ENCODE measurements at regions not wholly inside any gene's neighbourhood (a gene's known extent, or its start where the extent isn't known, plus 50 kb on each side); places are given as distances from the start of the nearest gene placed in this dataset.
"Not testable (repeated sequence)": the region's sequence is repeated elsewhere in the genome, so short reads cannot be mapped to it uniquely, and the experiment has no call there.

- no peak for DNase-seq
Observed at GRCh38 chr11:21933095-21933494, 259.8 kb upstream of the ANO5 start.

DNA sequence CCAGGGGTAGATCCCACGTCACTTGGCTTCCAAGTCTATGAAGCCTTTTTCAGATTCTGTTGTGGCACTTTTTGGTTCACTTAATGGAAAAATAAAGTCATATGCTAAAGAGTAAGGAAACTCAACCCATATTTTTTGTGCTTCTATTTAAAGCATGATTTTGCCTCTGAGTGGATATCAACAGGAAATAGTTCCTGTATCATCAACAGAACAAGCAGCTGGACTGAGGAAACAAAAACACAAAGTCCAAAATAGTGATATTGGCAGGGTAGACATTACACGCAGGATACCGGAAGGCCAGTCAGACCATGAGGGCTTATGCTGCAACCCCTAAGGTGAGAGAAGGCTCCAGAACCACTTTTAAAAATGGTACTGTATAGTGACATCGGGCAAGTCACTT, 248.3 kb upstream of the ANO5 start:
- DNase-seq = no peak

DNA sequence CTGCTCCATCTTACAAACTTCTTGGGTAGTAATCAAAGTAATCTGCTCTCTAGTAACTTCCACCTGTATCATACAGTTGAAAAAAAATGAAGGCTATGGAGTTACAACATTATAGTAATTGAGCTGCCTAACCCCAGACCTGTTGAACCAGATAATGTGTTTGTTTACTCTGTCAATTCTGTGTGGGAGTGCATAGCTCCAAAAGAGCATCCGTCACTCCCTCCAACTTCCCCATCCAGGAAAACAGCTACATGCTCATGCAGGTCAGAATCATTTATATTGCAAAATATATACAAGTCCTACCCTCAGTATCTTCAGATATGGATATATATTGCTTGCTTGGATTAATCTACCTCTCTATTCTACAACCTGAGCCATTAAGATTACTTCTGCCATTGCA, 244.0 kb upstream of the ANO5 start:
- no peak for DNase-seq

DNA sequence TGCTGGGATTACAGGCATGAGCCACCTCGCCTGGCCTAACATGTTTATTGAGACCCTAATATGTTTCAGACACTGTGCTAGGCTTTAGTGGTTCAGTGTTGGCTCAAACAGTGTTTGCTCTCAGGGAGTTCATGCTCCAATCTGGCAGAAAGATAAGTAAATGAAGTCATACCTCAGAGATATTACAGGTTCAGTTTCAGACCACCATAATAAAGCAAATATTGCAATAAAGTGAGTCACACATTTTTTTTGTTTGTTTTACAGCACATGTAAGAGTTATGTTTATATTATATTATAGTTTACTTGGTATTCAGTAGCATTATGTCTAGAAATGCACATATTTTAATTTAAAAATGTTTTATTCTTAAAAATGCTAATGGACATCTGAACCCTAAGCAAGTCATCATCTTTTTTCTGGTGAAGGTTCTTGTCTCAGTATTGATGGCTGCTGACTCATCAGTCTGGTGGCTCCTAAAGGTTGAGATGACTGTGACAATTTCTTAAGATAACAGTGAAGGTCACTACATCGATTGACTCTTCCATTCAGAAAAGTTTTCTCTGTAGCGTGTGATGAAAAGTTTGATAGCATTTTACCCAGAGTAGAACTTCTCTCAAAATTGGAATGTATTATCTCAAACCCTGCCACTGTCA, 243.0 kb upstream of the ANO5 start:
- DNase-seq = no peak

- DNase-seq = no peak
Observed at GRCh38 chr11:21963013-21963412, 229.9 kb upstream of the ANO5 start.

DNA sequence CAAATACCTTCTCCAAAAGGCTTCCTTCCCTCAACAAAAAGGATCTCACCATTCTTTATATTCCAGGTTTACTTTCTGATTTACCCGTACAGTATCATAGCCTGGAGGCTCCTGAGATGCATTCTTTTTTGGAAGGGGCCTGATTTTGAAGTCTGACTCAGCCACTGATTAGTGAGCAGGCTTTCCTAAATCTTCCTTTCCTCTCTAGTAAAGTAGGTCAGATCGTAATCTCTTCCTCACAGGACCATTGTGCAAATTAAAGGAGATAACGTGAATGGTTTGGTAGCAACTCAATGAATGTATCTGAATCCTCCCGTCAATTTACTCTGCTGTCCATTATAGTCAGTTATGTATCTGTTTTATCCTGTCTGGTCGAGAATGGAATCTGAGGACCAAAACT, 227.7 kb upstream of the ANO5 start:
- no peak for DNase-seq

- DNase-seq = no peak
Observed at GRCh38 chr11:21968702-21969101, 224.2 kb upstream of the ANO5 start.

DNA sequence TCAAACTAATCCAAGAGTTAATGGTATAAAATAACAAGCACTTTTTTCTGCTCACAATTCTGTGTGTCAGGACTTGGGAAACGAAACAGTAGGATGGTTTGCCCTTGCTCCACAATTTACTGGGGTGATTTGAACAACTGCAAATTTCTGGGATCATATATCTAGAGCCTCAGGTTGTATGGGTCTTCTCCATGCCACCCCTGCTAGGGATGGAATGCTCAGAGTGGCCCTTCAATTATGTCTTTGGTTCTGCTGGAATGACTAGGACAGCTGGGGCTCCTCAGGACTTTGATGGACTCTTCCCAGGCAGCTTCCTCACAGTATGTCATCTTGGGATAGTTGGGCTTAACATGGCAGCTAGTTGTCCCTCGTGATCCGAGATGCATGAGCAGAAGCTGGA, 223.0 kb upstream of the ANO5 start:
- DNase-seq = no peak

DNA sequence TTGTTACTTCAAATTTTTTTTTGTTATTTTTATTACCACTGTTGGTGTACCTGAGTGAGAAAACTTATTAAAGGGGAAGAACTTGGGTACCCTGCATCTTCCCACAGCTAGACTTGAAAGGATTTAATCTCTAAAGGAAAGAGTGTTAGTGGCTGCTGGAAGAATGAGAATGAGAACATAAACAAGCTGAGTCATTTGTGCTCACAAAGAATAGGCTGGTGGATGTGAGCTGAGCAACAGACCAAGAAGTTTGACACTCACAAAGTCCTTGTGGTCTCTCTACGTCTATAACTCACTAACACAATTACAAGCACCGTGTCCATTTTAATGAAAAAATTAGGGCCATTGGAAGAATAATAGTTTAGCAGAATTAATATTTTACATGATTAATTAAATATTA, 217.6 kb upstream of the ANO5 start:
- no peak for DNase-seq

DNA sequence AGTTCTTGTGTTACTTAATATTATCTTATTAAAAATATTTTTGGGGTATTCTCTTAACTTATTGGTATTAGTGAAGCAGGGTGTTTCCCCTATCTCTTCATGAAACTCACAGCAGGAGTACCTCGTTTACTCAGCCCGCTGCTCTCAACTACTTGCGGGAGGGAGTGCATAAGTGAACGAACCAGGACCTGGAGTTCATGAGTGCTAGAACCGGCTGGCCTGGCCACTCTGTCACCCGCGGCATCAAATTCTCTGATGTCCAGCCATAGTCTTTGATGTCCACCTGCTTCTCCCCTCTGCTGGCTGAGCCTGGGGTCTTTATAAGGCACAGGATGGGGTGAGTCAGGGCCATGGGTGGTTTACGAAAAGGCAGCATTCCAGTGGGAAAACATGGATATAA, 216.7 kb upstream of the ANO5 start:
- no peak for DNase-seq

- DNase-seq = no peak
Observed at GRCh38 chr11:21983431-21983830, 209.5 kb upstream of the ANO5 start.

- no peak for DNase-seq
Observed at GRCh38 chr11:21986361-21986760, 206.5 kb upstream of the ANO5 start.

- DNase-seq = no peak
Observed at GRCh38 chr11:21987261-21987660, 205.6 kb upstream of the ANO5 start.

- no peak for DNase-seq
Observed at GRCh38 chr11:21988477-21988876, 204.4 kb upstream of the ANO5 start.

GRCh38 chr11:22001803-22002202, 191.1 kb upstream of the ANO5 start:
- DNase-seq = not testable (repeated sequence)

DNA sequence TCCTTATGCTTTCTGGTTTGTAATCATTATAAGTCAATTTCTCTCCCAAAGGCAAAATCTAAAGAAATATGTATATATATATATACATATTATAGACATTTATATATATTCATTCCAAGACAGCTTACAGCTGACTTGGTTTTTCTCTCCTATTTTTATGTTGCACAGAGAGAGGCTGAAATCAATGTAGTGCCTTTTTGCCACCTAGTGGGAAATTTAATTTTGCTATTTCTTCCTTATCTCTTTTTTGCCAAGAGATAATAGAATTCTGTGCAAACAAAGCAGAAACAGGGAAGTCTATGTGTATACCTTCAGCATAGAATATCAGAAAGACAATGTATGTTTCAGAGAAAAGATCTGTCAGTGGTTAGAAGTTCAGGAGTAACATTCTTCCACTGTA, 186.0 kb upstream of the ANO5 start:
- no peak for DNase-seq

DNA sequence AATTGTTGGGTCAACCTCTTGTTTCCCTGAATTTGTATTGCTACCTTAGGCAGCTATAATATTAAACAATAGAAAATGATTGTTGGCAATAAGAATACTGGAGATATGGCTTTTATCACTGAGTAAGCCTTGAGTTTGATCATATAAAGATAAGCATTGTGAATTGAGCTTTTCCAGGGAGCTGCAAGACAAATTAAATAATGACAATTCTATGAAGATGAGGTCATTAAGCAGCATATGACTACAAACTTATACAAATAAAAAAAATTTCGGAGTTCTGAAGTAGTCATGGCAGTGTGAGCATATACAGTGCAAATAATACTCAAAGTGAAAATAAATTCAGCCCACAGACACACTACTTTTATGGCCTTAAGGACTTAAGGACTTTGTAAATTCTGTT, 161.1 kb upstream of the ANO5 start:
- DNase-seq = no peak

DNA sequence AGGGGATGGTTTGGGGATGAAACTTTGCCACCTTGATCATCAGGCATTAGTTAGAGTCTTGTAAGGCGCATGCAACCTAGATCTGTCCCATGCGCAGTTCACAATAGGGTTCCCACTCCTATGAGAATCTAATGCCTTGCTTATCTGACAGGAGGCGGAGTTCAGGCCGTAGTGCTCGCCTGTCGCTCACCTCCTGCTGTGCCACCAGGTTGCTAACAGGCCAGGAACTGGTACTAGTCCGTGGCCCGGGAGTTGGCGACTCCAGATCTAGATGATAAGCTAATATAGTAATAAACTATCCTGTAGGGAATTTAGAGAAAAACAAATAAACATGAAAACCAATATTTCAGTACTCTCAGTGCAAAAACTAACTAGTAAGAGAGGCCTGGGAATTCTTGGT, 155.4 kb upstream of the ANO5 start:
- no peak for DNase-seq

DNA sequence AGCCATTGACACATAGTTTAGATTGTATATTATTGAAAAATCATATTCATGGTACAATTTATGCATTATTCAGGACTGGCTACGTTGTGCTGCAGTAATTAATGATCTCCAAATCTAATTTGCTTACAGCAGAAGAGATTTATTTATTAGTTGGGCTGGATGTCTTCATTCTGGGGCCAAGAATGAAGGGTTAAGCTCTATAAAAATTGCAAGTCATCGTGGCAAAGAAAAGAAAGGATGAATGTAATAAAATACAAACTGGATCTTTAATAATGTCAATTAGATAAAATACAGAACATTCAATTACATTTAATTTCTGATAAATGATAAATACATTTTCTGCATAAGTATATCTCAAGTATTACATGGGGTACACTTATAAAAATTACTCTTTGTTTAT, 151.8 kb upstream of the ANO5 start:
- no peak for DNase-seq

DNA sequence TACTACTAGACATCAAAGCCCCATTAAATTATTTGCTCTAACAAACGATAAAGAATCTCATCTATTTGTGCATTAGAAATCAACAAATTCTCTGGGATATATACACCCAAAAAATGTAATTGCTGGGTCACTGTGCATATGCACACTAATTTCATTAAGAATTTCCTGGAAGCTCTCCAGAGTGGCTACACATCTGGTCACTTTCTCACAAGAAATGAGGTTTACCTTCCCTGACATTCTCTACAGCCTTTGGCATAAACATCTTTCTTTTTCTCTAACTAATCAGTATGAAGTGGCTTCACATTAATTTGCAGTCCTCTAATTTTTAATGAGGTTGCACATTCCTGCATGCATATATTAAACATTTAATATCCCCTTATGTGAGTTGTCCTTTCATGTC, 150.8 kb upstream of the ANO5 start:
- no peak for DNase-seq

GRCh38 chr11:22044126-22044525, 148.8 kb upstream of the ANO5 start:
- DNase-seq = no peak

DNA sequence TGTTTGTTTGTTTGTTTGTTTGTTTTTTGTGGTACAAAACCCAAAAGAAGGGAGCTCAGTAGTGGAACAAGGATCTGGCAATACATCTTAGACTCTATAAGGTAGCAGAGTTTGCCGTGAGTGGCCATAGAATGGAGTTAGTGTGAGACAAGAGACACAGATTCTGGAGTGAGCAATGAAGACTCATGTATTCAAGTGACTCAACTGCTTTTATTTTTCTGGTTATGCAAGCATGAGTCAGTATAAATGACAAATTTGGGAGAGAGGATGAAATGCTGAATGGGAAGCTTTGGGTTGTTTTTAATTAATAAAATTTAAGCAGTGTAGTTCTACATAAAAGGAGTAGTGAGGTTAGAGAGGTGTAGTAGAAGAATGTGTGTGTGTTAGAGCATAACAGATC, 143.6 kb upstream of the ANO5 start:
- DNase-seq = no peak

GRCh38 chr11:22065472-22065871, 127.4 kb upstream of the ANO5 start:
- no peak for DNase-seq

DNA sequence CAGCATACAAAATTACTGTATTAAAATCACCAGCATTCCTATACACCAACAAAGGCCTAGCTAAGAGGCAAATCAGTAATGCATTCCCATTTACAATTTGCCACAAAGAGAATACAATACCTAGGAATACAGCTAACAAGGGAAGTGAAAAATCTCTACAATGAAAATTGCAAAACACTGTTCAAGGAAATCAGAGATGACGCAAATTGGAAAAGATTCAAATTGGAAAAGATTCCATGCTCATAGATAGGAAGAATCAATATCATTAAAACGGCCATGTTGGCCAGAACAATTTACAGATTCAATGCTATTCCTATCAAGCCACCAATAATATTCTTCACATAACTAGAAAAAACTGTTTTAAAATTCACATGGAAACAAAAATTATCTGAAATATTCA, 123.0 kb upstream of the ANO5 start:
- no peak for DNase-seq

- no peak for DNase-seq
Observed at GRCh38 chr11:22076271-22076930, 116.5 kb upstream of the ANO5 start.

Measured in left hindlimb (tissue), 1 donor.